IPS-18c (cell line): ENCODE measurements at regions not wholly inside any gene's neighbourhood (a gene's known extent, or its start where the extent isn't known, plus 50 kb on each side); places are given as distances from the start of the nearest gene placed in this dataset.

Experiments used
- H3K4me3 ChIP-seq: 2 replicates; pipeline ENCODE4 v1.7.0; 2013; ENCODE audit warnings: low read depth, mild to moderate bottlenecking, low read length, moderate library complexity; ENCODE audit not compliant: insufficient read depth
- H3K9me3 ChIP-seq: one replicate; pipeline ENCODE4 v1.6.1; 2013; ENCODE audit warnings: mild to moderate bottlenecking, low read length, moderate library complexity; ENCODE audit not compliant: control insufficient read depth, insufficient read depth

DNA sequence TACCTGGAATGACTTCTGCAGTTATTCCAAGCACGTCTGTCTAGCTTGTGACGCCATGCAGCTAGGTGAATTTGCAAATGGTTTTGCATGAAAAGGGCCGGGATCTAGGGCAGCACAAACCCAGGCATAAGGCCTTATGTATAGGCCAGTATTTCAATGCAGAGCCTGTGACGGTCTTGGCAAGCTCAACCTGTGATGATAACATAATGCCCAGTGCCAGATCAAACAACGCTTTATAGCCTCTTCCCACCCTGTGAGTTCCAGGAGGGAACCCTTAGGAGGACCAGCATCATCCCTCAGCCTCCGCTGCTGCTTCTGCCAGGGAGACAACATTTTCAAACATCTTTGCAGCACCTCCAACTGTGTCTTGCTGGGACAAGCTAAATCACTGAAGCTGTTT is 390.7 kb downstream of the INHBA start:
- no peaks in the 10 kb centered on the region for H3K9me3 ChIP-seq
- no peak overlapping the region for H3K4me3 ChIP-seq

GRCh38 chr7:41311301-41311700 is 391.6 kb downstream of the INHBA start:
- Histone ChIP-seq H3K9me3 (no peaks in the 10 kb centered on the region), H3K4me3 (no peak overlapping the region)

DNA sequence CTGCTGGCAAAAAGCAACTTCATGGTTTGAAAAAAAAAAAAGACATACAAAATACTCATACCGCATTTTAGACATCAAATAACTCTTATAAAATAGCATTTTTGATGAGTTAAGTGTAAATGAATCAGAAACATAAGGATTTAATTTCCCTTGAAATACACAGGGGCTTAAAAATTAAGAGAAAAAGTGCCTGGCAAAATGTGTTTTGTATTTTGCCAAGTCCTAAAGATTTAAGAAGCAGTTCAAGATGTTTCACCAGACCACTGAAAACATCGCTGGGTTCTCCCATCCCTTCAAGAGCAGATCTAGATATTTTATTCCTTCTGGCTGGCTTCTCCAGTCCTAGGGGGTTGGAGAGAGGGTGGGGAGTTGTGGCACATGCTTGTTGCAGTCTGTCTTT is 396.4 kb downstream of the INHBA start:
- Histone ChIP-seq H3K4me3 (no peak overlapping the region), H3K9me3 (no peaks in the 10 kb centered on the region)

GRCh38 chr7:41305001-41305400 is 397.9 kb downstream of the INHBA start:
- Histone ChIP-seq H3K9me3 (no peaks in the 10 kb centered on the region), H3K4me3 (no peak overlapping the region)

GRCh38 chr7:41303709-41304108 is 399.2 kb downstream of the INHBA start:
- H3K4me3 ChIP-seq = no peak overlapping the region
- no peaks in the 10 kb centered on the region for H3K9me3 ChIP-seq

DNA sequence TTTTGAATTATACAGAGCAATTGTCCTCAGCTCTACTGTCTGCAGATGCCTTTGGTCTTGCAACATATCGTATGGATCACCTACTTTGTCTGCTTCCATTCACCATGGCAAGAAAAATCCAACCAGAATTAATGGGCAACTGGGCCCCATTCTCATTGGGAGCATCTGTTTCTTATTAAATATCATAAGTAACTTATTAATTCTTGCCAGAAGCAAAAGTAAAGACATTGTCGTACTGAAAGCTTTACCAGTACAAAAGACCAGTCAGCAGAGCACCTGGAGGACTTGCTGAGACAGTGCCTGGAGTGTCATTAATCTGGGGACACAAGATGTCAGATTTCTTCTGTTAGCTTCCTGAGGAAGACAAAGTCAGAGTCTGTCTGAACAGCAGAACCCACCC is 404.5 kb downstream of the INHBA start:
- Histone ChIP-seq H3K4me3 (no peak overlapping the region), H3K9me3 (no peaks in the 10 kb centered on the region)

- no peaks in the 10 kb centered on the region for H3K9me3 ChIP-seq
- no peak overlapping the region for H3K4me3 ChIP-seq
Measured at GRCh38 chr7:41297166-41297565, 405.7 kb downstream of the INHBA start.

GRCh38 chr7:41295455-41295815 is 407.5 kb downstream of the INHBA start:
- Histone ChIP-seq H3K9me3 (no peaks in the 10 kb centered on the region), H3K4me3 (no peak overlapping the region)

GRCh38 chr7:41294556-41295454 is 408.1 kb downstream of the INHBA start:
- Histone ChIP-seq H3K9me3 (no peaks in the 10 kb centered on the region), H3K4me3 (no peak overlapping the region)

DNA sequence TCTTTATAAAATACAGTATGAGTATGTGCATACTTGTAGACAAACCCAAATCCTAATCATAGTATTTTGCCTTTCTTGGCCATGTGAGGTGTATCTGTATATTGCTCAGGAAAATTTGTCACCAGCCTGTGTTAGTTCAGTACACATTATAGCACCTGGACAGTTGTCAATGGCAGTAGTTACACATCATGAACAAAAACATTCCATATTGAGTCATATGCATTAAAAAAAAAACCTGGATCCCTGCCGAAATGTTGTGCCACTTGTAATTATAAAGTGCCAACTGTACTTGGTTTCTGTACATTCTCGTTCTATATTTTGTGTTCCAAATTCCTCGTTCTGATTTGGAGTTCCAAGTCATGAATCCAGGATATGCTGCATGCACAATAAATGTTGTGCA is 410.4 kb downstream of the INHBA start:
- no peaks in the 10 kb centered on the region for H3K9me3 ChIP-seq
- no peak overlapping the region for H3K4me3 ChIP-seq

DNA sequence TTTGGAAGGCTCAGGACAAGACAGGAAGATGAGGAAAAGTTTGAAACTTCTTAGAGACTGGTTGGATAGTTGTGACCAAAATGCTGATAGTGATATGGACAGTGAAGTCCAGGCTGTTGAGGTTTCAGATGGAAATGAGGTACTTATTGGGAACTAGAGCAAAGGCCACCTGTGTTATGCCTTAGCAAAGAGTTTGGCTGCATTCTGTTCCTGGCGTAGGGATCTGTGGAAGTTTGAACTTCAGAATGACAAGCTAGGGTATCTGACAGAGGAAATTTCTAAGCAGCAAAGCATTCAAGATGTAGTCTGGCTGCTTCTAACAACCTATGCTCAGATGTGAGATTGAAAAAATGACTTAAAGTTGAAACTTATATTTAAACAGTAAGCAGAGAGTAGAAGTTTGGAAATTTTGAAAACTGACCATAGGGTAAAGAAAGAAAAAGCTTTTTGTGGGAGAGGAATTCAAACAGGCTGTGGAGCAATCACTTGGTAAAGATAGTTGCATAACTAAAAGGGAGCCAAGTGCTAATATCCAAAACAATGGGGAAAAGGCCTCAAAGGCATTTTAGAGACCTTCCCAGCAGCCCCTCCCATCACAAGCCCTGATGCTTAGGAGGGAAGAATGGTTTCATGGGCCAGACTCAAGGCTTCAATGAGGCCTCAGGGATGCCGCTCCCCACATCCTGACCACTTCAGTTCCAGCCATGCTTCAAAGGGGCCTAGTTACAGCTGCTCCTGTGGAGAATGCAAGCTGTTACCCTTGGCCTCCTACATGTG is 415.1 kb downstream of the INHBA start:
- Histone ChIP-seq H3K4me3 (no peak overlapping the region), H3K9me3 (no peaks in the 10 kb centered on the region)

DNA sequence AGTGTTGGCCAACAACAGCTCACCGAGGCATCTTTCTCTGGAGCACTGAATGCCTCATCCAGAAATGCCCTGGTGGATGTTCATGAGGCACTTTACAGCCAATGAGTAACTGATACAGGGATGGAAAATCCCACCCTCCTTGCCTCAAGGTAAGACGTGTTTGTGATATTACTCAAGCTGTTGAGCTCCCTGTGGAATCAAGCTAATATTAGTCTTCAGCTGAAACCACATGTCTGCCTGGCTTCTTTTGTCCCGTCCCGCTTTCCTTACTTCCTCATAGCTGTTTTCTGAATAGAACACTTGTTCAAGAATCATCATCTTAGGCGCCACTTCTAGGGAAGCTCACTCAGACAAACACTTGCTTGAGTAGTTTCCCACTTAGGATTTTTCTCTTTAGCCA is 422.4 kb downstream of the INHBA start:
- Histone ChIP-seq H3K9me3 (no peaks in the 10 kb centered on the region), H3K4me3 (no peak overlapping the region)

- H3K4me3 ChIP-seq = no peak overlapping the region
- no peaks in the 10 kb centered on the region for H3K9me3 ChIP-seq
Measured at GRCh38 chr7:41277561-41277960, 425.3 kb downstream of the INHBA start.

DNA sequence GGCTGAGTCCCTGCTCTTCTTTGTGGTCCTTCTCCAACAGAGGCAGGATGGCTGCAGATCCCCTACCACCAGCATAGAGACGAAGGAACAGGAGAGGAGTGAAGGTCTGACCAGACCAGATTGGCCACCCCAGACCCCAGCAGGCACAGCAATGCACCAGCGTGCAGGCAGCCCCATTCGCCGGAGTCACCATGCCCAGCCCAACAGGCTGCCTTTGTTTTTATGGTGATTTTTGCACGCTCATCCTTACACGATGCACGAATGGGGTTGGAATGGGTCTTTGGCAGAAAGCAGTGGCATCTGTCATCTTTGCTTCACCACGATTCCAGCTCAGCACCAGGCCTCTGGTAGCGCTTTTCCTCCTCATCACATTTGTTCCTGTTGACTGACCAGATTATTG is 427.6 kb downstream of the INHBA start:
- Histone ChIP-seq H3K9me3 (no peaks in the 10 kb centered on the region), H3K4me3 (no peak overlapping the region)

- Histone ChIP-seq H3K4me3 (no peak overlapping the region), H3K9me3 (no peaks in the 10 kb centered on the region)
Measured at GRCh38 chr7:41274179-41274578, 428.7 kb downstream of the INHBA start.

- H3K4me3 ChIP-seq = no peak overlapping the region
- no peaks in the 10 kb centered on the region for H3K9me3 ChIP-seq
Measured at GRCh38 chr7:41272664-41273063, 430.2 kb downstream of the INHBA start.

DNA sequence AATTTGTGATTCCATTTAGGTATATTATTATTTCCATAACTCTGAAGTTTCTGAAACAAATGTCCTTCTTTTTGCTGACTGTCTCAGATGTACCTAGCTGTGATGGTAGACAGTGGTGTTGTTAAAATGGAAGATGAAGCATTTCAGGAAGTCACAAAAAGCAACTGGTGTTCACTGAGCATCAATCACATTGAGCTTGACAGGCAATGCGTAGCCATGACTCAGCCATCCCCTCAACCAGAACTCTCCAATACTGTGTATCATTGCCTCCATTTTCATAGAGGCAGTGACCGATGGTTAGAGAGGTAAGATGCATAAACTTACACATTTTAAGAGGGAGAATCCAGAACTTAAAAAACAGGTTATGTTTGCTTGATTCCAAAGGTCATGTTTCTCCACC is 434.0 kb downstream of the INHBA start:
- Histone ChIP-seq H3K9me3 (no peaks in the 10 kb centered on the region), H3K4me3 (no peak overlapping the region)

DNA sequence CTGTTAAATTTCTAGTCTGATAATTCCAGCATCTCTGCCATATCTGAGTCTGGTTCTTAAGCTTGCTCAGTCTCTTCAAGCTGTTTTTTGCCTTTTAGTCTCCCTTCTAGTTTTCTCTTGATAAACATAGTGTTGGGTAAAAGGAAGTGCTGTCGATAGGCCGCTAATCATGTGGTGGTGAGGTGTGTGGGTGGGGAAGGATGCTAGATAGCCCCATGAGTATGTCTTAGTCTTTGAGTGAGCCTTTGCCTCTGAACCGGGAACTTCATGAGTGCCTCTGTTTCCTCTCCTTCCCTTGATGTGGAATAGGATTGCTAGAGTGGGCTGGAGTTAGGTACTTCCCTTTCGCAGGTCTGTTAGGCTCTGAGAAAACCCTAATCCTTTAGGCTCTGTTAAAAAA is 441.8 kb downstream of the INHBA start:
- H3K9me3 ChIP-seq = no peaks in the 10 kb centered on the region
- H3K4me3 ChIP-seq = no peak overlapping the region
